Body of pancreas (tissue), 4 donors: ENCODE measurements at regions not wholly inside any gene's neighbourhood (a gene's known extent, or its start where the extent isn't known, plus 50 kb on each side); places are given as distances from the start of the nearest gene placed in this dataset.

Experiments
- POLR2A ChIP-seq, 3 donors: fragments of 450-650 bp; IDR thresholded peaks; one replicate each; pipeline ENCODE4 v1.6.1; 2016; ENCODE audit warnings: antibody characterized with exemption in 3 of 3, mild to moderate bottlenecking in 2 of 3
- TF ChIP-seq, protein P1 (sequence below), 7 experiments: fragments of 450-650 bp in 4 of 7; fragments of 200-600 bp in 3 of 7; sonication (generic) in 3 of 7; IDR thresholded peaks; one replicate each; pipeline ENCODE4 v1.5.1; 2016 to 2019; ENCODE audit warnings: antibody characterized with exemption in 7 of 7

GRCh38 chr6:113511100-113511499 lies 346.0 kb upstream of the MARCKS start:
- no peak for TF ChIP-seq POLR2A (IDR thresholded peaks at IDR 0.05)
- TF ChIP-seq, protein P1, sequence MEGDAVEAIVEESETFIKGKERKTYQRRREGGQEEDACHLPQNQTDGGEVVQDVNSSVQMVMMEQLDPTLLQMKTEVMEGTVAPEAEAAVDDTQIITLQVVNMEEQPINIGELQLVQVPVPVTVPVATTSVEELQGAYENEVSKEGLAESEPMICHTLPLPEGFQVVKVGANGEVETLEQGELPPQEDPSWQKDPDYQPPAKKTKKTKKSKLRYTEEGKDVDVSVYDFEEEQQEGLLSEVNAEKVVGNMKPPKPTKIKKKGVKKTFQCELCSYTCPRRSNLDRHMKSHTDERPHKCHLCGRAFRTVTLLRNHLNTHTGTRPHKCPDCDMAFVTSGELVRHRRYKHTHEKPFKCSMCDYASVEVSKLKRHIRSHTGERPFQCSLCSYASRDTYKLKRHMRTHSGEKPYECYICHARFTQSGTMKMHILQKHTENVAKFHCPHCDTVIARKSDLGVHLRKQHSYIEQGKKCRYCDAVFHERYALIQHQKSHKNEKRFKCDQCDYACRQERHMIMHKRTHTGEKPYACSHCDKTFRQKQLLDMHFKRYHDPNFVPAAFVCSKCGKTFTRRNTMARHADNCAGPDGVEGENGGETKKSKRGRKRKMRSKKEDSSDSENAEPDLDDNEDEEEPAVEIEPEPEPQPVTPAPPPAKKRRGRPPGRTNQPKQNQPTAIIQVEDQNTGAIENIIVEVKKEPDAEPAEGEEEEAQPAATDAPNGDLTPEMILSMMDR (IDR thresholded peaks at IDR 0.05): no peak
